Right lung (tissue), 2 donors: ENCODE measurements at regions not wholly inside any gene's neighbourhood (a gene's known extent, or its start where the extent isn't known, plus 50 kb on each side); places are given as distances from the start of the nearest gene placed in this dataset.
"Not testable (repeated sequence)": the region's sequence is repeated elsewhere in the genome, so short reads cannot be mapped to it uniquely, and the experiment has no call there.

ENCODE experiments used
- DNase-seq, 2 donors: peaks; one replicate each; pipeline ENCODE4 v3.0.0-alpha.2; 2013

DNA sequence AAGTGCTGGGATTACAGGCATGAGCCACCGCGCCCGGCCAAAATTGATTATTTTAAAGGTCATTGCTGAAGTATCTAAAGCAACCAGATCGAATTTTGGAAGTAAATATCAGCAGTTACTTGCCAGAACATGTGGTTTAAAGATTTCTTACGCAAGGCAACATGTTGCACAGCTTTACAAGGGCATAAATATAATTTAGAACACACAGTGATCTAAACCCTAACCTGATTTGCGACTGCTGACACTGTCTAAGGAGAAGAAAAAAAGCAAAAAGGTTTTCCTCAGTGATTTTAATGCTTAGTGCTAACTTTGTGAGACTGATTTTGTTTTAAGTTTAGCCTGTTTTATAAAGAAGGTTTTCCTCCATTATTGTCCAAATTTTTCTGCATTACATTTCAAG lies 569.9 kb upstream of the LINC00305 start:
- no peak for DNase-seq

DNA sequence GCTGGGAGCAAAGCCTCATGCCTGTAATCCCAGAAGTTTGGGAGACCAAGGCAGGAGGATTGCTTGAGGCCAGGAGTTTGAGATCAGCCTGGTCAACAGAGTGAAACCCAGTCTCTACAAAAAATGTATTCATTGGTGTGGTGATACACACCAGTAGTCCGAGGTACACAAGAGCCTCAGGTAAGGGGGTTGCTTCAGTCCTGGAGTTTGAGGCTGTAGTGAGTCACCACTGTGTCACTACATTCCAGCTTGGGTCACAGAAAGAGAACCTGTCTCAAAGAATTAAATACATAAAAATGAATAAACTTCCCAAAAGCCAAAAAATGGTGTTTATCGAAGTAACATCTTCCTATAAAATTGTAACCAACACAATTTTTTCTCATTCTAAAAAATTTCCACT lies 568.1 kb upstream of the LINC00305 start:
- DNase-seq: no peak

DNA sequence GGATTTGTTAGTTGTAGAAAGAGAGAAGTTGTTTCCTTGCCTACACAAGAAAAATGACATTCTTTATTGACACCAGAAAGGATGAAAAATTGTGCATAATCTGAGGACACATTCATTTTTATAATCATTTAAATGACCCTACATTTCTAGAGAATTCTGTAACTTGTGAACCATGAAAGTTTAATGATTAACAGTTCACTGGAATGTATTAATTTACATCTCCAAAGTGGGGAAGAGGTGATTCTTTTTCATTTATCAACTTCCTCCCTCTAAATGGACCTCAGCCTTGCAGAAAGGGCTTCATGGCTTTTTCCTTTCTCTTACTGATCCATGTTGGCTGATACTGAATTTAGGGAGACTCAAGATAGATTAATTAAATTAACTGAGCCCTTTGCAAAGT lies 565.2 kb upstream of the LINC00305 start:
- DNase-seq: no peak

DNA sequence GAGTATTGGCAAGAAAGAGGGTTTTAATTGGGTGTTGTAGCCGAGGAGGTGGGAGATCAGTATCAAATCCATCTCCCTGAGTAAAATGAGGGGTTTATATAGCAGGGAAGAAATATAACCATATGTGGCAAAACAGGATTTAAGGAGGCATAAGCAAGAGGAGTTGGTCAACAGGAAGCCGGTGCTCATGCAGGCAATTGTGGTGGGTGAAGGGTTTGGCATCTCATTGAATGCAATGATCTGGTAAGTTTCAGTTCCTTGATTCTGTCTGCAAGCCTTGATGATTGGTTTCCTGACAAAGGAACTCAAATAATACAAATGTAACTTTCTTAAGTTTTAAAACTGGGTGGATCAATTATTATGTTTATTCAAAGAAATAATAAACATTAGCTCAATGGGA lies 564.4 kb upstream of the LINC00305 start:
- no peak for DNase-seq

DNA sequence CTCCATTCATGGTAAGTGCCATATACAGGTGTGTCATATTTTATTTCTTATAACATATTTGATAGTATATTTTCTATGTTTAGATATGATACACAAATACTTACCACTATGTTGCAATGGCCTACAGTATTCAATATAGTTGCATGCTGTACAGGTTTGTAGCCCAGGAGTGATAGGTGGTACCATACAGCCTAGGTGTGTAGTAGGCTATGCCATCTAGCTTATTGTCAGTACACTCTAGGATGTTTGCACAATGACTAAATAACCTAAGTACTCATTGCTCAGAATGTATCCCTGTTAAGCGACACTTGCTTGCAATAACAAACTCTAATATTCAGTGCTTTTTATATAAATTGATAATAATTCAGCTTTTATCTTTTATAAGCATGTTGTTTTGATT lies 563.1 kb upstream of the LINC00305 start:
- no peak for DNase-seq

DNA sequence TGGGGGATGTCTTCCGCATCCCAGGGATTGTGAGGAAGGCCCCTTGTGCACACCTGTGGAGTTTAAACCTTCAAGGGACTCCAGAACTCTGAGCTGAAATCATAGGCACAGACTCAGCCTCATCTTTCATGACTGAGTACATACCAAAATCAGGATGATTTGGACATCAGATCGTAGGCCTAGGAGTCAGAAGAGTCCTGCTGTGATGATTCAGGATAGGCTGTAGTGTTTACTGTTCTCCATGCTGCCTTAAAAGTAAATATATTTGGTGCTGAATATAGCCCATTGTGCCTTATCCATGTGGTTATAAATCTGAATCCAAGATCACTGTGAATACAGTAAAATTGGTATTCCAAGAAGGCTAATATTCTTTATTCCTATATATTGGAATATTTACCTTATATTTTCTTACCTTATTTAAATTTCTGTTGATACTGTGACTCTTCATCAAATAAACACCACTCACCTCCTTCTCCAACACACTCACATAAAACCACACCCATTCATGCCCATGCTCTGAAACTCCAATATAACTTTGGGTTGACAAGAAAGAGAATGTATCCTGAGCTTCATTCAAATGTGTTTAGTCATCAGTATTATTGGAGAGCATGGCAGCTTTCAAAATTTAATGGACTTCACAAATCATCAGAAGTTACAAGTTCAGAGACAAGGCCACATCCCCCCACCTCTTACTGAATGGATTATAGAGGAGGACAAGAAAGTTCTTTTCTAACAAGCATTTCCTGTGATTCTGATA lies 561.4 kb upstream of the LINC00305 start:
- DNase-seq: no peak

DNA sequence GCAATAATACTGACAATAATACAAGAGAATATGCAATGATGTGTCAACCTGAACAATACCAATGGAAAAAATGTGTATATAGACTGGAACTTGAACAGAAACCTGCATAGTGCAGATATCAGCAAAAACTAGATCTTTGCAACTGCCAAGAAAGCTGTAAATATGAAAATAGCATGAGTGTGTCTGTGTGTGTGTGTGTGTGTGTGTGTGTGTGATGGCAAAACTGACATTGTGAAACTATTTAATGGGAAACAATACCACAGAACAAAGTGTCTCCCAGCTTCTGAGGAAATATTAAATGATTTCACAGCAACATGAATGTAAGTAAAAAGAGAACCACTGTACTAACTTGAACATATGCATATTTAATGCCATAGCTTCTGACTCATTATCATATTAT lies 558.2 kb upstream of the LINC00305 start:
- no peak for DNase-seq

DNA sequence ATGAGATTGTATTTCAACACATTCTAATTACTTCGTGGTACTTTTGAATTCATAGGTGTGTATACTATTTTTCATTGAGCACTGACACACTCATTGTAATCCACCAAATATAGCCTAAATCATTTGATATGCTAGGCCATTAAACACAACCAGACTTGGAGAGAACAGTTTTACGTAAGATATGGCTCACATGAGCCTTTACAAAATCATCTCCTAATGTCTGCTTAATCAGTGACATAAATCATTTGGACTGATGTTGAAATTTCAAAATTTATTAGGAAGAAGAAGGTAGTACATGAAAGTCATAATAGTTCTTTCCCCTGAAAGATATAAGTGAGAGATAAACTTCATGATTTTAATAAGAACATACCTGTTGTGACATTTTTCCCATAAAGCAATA lies 550.2 kb upstream of the LINC00305 start:
- DNase-seq: no peak

DNA sequence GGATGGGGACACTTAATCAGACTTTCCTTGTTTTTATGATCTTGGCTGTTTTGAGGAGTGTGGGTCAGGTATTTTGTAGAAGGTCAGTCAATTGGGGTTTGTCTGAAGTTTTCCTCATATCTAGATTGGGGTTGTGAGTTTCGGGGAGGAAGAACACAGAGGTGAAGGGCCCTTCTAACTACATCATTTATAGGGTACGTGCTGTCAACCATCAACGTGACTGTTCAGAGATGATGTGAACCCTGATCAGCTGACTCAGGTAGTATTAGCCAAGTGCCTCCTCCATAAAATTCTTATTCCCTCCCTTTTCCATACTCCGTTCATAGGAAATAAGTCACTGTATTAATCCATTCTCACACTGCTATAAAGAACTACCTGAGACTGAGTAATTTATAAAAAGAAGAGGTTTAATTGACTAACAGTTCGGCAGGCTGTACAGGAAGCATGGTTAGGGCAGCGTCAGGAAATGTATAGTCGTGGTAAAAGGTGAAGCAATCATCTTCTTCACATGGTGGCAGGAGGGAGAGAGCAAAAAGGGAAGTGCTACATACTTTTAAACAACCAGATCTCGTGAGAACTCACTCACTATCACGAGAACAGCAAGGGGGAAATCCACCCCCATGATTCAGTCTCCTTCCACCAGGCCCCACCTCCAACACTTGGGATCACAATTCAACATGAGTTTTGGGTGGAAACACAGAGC lies 547.1 kb upstream of the LINC00305 start:
- DNase-seq: no peak

DNA sequence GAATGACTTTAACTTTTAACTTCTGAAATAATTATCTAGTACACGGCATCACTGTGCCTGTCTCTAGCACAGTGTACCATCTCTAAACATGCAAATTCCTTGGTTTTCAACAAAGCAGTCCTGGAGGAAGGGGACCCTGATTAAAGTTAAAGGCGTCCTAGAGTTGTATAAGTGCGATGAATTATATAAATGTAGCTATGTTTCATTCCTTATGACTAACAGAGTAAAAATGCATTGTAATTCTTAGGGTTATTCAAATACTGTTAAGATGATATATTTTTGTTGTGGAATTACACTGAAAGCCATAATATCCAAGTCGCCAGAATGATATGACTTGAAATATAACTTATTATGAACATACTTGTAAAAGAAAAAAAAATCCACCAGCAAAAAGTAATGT lies 544.9 kb upstream of the LINC00305 start:
- DNase-seq: no peak

DNA sequence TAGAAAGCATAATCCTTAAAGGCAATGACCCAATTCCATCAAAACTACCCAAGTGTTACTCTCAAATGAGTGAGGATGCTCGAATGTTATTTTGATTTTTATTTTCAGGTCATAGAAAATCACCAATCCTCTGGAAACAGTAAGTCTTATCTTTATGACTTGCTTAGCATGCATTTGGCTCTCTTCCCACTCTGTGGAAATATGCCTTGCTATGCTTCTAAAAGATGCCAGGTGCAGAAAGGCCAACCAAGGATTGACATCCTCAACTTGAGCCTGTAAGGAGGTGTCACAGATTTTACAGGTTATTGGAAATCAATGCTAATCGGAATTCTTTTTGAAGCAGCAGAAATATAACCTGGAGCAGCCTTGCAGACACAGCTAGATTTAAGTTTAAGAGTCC lies 543.9 kb upstream of the LINC00305 start:
- DNase-seq: no peak

DNA sequence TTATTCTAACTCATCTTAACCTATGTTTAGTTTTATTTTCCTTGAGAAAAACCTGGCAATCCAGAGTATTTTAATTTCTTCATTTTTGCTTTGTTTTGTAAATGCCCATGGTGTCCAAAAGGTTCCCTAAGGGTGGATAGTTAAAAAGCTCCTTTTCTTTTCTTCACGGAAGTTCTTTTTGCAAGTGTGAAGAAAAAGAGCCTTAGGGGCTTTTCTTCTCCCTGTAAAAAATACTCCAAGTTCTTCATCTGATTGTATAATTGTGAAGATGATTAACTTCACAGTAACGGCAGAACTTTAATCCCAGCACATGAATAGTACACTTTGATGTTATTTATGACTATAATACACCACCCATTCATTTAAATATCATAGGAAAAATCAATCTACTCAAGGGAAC lies 530.2 kb upstream of the LINC00305 start:
- no peak for DNase-seq

DNA sequence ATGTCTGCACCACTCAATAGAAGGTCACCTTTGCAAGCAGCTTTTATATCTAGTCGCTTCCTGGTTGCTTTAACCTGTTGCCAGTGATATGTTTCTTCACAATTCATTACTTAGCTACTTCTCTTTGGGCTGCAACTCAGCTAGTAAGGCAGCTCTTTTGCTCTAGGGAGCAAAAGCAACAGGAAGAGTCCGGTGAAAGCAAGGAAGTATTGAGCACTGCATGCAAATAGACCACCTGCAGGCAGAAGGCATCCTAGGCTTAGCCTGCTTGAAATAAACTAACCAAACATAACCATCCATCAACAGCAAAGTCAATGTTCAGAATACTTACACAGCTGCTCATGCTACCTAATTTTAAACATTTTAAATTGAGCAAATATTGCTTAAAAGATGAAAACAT lies 529.2 kb upstream of the LINC00305 start:
- no peak for DNase-seq

DNA sequence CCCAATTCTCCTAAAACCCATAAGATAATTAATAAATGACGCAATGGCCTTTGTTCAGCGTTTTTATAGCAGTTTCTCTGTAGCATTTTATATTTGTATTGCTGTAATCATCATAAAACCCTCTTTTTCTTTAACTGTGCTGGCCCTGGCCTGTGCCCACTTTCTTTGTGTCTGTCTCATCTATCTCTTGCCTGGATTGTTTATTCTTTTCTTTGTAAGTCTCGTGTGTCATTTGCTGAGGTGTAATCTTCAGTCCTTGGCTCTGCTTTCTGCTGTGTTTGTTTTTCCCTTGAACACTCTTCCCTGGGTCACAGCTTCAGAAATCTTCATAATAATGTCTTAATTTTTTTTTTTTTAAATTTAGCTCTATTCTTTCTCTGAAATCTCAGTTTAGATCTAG lies 525.8 kb upstream of the LINC00305 start:
- DNase-seq: no peak

DNA sequence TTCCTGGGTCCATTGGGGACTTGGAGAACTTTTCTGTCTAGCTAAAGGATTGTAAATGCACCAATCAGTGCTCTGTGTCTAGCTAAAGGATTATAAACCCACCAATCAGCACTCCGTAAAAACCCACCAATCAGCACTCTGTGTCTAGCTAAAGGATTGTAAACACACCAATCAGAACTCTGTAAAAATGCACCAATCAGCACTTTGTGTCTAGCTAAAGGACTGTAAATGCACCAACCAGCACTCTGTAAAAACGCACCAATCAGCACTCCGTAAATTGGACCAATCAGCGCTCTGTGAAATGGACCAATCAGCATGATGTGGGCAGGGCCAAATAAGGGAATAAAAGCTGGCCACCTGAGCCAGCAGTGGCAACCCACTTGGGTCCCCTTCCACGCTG lies 522.4 kb upstream of the LINC00305 start:
- not testable (repeated sequence) for DNase-seq

DNA sequence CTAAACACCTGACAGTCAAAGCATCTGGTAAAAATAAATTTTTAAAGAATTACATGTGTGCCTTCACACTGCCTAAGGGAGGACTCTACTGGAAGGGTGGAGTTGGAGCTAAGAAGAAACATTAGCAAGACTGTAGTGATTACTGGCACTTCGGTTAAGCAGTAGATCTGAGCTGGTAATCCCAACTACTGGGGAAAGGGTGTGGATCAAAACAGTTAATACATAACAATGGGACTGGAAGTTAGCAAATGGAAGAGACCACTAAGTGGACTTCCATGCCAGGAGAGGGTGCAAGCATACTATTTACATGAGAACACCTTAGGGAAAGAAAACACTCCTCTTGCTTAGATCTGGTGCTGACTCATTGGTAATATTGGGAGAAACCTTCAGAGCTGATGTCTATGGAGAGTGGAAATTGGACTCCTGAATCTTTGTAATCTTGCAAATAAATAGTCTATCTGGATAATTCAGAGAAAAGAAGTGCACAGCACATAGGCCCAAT lies 519.6 kb upstream of the LINC00305 start:
- no peak for DNase-seq

DNA sequence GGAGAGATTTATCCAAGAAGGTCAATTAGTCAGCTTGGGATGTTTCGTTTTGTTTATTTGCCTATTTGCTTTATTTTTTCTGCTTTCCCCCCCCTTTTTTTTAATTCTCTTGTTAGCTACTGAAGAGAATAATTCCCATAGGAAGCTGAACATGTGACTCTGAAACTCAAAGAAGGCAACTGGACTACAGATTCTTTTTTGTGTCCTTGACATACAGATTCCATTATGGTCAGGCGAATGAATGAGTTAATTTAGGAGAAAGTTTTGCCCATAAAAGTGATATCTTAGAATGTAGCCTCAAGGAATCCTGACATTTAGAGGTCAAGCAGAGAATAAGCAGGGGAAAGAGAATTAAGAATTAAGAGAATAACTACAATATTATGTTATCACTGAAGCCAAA lies 514.2 kb upstream of the LINC00305 start:
- no peak for DNase-seq

DNA sequence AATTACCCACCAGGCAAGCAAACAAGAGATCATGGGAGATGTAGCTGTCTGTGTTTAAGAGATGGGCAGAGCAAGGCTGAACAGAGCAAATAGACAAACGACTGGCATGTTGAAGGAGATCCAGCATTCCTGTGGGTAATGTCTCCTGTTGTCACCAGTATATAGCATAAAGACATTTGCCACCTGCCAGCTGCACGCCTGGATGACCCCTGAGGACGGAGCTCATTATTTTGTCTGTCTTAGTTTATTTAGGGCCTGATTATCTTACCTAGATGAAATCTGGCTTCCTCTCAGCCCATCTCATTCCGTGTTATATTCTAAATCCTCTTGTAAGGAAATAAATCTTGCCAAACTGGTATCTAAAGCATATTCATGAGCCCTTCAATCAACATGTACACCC lies 510.3 kb upstream of the LINC00305 start:
- no peak for DNase-seq

DNA sequence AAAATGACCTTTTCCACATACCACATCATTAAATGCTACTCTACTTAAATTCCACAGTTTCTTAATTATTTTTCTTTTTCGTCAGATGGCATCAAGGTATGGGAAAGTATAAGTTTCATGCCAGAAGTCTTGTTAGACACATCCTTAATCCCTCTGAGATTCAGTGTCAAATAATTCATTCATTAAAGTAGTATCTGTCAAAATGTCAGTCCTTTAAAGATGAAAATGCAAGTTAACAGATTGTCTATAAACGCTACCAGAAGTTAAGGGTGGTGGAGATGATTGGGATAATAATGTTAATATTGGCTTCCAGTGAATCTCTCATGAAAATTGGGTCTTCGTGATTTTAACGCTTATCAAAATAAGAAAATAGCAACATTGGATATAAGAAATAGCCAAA lies 504.2 kb upstream of the LINC00305 start:
- DNase-seq: no peak

DNA sequence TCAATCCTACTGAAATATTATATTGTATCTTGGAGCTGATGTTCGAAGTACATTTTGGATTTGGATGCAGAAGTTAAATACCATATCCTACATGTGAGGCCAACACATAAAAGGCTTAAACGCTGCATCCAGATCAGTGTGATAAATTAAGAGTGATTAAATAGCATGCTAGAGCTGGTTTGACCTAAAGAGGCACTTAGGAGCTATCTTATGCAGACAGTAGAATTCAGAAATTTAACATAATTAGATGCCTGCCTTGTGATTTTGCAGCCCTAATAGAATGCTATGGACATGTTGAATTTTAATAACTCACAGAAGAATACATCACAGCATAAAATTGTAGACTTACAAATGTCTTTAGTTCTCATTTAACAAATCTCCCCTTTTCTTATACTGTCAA lies 501.2 kb upstream of the LINC00305 start:
- DNase-seq: no peak

DNA sequence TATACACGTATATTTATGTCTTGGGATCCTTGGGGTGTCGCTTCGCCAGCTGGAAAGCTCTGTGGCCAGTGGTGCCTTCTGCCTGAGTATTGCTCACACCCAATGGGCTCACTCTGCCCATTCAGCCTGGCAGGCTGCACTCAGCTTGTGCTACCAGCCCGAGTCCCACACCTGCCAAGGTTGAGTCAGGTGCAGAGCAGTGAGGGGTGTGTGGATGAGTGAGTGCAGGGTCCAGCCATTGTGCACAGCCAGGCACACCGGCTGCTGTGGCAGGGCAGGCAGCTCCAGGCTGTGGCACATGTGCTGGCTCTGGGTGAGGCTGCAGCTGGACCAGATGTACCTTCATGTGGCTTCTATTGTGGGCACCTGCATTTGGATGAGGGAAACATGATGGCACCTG lies 496.9 kb upstream of the LINC00305 start:
- no peak for DNase-seq

DNA sequence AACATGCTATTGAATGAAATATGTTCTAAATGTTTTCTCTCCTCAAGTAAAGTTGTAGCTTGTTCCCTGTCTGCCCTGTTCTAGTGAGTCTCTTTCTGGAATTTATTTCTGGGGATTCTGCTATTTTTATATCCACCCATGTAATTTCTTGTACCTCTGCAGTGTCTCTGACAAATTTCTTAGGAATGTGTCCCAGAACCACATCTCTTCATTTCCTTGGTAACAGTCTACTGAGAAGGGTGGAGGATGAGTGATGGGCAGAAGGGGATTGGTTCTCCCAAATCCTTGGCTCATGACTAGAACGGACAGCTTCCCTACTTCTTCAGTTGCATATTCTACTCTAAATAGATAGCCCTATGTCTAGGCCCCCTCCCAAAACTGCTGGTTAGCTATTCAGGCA lies 490.6 kb upstream of the LINC00305 start:
- DNase-seq: no peak

DNA sequence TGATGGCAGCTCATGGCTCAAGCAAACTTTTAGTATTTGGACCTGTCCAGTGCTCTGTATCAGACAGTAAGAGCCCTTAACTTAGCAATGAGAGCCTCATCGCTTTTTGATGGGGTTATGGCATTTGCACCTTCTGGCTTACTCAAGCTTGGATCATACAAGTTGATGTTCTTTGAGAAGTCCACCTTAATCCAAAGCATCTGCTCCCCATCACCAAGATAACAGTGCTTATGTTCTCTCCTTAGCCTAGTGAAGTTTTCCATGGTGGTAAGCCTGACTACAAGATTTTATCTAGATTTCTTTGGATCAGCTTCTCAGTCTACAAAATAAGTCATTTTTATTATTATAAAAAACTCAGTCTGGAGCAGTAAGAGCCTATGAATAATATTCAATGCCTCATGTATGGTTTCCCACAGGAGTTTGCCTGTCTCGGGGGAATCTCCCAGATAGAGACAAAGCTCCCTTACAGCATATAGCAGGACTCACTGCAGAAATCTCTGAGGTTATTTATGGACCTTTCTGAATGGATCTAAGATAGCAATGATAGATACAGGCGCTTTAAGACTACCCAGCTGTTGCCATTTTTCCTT lies 472.2 kb upstream of the LINC00305 start:
- no peak for DNase-seq
